ENCODE measurements at regions not wholly inside any gene's neighbourhood (a gene's known extent, or its start where the extent isn't known, plus 50 kb on each side); places are given as distances from the start of the nearest gene placed in this dataset.

DNA sequence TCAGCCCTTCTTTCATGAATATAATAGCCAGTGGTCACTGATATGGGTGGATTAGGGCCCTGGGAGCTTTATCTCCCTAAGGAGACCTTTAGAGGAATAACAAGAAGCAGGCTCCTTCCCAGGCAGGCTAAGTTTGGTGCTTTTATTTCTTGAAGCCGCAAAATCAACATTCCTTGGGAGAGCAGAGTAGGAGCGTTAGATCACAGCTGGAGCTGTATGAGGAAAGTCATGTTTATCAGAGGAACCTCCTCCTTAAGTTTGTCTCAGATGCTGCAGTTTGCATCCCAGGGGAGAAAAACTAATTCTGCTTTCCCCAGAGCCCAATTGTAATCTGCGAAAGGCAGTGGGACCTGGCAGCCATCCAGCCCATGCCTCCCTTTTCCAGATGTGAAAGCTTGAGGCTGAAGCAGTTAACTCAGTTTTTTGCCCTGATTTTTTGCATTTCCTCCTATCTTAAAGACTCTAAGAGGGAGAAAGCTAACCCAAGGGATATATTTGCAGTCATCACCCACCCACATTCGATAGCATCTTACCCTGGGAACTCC lies 186.0 kb upstream of the FRMPD4 start:
- DNase-seq (ENCODE audit: low spot score) = no peak

DNA sequence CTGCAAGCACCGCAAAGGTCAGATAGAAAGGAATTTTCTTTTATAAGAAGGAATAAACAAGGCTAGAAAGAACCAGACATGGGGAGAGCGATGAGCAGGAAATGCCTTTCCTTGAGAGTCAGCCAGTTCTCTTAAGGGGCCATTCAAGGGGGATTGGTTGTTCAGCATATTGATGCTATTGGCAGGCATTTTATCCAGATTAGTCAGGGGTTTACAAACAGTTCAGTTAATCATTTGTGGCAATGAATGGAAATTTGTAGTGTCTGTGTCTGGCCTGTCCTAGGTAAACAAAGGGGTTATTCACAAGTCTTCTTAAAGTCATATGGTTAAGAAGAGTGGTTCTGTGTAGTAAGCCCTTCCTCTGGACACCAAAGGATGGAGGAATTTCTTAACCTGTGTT lies 184.7 kb upstream of the FRMPD4 start:
- no peak for DNase-seq (ENCODE audit: low spot score)

DNA sequence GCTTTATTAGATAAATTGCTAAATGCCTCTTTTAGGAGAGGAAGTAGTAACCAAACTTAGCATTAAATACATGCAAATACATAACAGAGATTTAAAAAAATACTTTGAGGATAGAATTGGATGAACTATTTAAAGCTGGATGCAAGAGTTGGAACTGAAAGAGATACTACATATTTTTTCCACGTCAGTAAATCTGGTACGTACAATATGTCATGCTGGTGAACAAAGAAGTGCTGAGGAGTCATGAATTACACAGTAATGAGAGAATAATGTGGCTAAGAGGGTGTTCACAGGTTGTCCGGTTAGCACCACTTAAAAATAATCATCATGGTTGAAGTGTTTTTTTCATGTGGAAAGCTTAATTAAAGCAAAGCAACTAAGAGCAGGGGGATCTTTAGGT lies 184.1 kb upstream of the FRMPD4 start:
- no peak for DNase-seq (ENCODE audit: low spot score)

DNA sequence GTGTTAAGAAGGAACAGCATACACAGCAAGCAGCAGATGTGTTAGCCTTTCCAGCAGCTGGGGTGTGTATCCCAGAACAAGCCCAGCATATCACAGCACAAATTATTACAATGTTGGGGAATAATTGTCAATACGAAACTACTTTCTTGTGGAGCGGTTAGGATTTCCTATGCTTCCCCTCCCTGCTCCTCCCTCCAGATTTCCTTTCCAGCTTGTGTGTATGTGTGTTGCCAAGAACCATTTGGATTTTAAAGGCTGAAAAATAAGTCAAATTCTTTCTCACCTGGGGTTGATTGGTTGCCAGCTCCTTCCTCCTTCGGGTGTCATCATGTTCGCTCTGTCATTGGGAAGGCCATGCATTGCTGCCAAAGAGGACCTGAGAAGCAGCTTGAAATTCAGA lies 178.2 kb upstream of the FRMPD4 start:
- no peak for DNase-seq (ENCODE audit: low spot score)

DNA sequence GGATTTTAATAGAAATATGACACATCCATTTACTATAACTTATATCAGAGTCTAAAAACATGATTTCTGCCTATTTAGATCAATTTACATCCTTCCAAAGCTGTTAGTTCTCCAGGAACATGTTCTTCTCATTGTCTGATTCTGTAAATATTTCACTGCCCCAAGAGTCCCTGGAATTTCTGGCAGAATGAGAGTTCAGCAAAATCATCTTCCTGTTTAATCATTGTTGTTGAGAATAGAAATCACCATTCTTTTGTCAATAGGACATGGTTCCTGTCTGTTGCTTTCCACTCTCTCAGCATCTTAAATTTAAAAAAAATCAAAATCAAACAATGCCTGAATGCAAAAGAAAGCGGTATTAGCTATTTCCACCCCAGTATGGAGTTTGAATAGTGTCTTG lies 172.8 kb upstream of the FRMPD4 start:
- no peak for DNase-seq (ENCODE audit: low spot score)

DNA sequence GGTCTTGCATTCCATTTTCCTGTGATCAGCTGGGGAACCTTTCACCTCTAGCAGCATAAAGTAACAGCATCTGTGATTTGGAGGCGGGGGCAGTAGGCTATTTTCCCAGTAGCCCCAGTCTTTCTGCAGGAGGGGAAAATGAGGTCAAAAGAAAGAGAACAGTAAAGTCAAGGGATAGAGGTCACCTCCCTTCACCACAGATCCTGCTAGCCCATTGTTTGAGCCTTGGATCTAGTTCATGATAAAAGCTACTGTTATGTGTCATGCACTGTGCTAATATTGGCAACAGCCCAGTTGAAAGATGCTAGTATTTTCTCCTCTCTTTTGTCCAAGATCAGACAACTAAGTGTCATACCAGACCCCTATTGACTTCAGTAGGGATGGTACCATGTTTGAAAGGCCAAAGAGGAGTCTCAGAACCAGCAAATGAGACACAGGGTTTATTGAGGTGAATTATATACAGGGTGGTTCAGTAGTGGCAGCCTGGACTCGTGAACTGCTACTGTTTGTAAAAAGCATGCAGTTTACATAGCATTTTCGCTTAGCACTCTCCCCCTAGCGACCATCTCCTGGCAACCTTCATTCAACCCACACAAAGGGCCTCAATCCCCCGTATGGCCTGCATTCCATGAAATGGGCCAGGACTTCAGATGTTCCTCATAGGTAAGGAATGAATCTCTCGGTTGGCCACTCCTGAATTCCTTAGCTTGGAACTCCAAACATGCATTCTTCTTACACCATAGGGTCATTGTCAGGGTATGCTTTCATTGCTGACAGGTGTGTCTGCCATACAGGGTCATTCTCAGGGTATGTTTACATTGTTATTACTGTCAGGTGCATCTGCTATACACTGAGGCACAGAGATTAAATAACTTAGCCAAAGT lies 170.0 kb upstream of the FRMPD4 start:
- no peak for DNase-seq (ENCODE audit: low spot score)

DNA sequence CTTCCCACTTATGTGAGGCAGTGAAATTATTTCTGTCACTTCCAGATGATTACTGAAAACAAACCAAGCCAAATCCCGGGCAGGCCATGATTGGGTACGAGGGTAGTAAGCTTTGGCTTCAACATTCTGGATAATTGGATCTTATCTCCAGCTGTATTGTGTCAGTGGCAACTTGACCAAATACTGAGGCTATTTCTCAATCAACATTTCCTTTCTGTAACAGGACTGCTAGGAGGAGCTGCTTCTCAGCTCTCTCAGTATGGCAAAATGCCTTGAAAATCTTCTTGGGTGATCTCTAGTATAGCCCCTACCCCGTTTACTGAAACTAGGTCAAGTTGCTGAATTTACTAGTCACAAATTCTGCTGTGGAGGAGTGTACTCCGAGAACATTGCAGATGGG lies 169.3 kb upstream of the FRMPD4 start:
- no peak for DNase-seq (ENCODE audit: low spot score)

DNA sequence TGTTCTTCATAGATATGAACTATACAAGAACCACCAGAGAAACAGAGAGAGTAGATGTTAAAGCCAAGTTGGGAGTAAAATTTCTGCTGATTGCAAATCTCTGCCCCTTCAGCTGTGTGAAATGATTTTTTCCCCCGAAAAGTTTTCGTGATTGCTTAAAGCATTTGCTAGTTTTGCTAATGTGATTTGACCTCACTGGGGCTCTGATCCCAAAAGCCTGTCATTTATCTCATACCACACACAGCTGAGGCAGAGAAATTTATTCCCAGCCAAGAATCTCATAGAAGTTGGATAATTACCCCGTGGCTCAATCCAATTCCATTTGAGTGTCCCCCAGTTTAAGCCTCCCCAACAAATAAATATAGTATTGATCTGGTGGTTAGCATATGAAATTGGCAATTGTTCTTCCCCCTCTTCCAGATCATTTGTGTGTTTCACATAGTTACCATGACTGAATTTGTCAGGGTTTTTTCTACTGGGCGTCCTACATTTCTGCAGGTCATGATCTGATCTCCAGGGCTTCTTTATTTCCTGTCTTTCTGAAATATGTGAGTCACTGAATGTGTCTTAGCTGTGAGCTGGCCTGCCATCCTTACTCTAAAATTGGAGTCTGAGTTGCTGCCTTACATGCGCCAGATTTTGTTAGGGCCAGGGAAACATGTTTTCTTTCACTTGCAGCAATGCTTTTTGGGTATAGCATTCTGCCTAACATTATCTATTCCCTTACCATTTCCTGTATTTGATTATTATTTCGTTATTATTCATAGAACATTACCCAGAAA lies 167.5 kb upstream of the FRMPD4 start:
- DNase-seq (ENCODE audit: low spot score) = no peak

DNA sequence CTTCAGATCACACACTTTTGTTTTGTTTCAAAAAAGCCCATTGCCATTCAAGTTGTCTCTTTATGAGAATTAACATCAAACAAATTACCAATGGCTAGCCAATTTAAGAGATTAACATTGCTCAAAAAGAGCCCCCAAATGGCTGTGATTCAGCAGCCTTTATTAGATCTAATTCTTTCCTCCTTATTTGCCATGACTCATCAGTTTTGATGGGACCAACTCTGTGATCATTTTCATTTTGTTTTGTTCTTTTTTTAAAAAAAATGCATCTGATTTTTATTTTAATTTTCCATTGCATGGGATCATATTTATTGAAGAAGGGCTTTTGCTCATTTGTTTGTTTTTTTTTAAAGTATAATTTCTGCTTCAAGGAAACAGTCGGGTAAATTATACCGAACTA lies 161.6 kb upstream of the FRMPD4 start:
- no peak for DNase-seq (ENCODE audit: low spot score)

DNA sequence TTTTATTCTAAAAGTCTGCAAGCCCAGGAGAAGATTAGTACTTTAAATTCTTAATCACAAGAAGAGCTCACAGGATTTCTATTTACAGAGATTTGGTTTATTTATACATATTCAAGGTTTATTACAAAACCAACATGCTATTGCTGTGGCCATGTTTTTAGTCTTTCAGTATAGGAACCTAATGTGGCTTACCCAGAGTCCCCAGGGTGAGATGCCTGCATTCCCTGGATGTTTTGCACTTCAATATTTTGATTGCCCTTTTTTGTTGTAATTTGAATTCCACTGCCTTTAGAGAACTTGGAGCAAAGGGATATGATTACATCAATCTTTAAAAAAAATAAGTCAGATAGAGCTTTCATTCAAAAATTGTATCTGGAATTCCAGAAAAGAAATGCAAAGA lies 146.0 kb upstream of the FRMPD4 start:
- DNase-seq (ENCODE audit: low spot score) = no peak

DNA sequence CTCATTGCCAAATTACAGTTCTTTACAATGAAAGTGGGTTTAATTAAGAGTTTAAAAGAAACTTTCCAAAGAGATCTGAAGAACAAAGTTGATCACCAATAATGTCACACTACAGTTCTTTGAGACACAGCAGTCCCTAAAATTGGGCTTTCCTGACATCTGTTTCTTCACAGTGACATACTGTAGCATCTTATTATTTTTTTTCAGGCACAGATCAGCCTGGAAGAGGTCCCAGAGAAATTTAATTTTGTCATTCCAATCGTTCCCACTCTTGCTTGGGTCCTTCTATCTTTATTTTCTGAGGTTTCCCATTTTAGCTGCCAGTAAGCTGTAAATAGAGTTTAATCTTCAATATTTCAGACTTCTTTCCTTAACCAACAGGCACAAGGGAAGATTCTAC lies 143.1 kb upstream of the FRMPD4 start:
- no peak for DNase-seq (ENCODE audit: low spot score)

DNA sequence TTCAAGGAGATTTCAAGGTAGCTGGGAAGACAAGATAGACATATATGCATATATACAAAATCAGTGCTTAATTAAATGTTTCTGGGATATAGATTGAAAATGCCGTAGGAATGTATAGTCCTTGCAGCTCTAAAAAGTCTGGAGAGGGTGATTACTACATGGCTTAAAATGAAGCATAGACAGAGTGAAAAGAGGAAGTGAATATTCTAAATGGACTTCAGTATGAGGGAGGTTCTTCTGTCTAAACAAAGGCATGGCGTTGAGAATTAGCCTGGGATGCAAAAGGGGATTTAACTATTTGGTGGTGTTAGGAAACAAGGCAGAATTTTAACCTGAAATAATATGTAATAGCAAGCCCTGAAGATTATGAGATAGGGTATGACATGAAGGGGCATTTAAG lies 141.5 kb upstream of the FRMPD4 start:
- no peak for DNase-seq (ENCODE audit: low spot score)

DNA sequence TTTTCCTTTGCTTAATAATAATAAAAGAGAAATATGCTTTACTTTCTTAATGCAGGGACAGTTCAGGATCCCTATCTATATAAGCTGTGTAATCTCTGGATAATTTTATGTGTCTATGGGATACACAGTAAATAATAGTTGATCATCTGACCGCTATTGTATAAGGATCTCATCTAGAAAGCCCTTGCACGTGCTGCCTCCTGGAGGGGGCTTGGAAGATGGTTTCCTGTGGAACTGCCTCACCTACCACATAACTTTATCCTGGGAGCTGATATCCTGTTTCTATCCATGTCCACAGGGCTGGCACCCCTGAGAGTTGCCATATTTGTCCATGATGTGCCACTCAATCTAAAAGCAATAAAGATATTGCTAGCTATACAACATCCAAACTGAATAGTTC lies 139.3 kb upstream of the FRMPD4 start:
- no peak for DNase-seq (ENCODE audit: low spot score)

DNA sequence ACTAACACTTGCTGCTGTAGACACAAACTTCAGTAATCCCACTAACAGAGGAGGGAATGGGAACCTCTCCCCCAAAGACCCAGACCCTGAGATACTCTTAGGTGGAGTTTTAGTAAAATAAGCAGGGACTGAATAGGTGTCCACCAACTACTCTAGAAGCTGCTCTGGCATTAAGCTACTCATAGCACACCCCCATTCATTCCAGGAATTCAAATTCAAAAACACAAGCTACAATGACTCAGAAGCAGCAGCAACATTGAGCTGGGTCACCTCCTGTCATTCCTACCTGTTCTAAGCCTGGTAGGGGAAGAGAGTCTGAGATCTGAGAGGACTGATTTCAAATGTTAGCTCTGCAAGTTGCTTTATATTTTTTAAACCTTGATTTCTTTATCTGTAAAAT lies 135.4 kb upstream of the FRMPD4 start:
- DNase-seq (ENCODE audit: low spot score) = no peak

DNA sequence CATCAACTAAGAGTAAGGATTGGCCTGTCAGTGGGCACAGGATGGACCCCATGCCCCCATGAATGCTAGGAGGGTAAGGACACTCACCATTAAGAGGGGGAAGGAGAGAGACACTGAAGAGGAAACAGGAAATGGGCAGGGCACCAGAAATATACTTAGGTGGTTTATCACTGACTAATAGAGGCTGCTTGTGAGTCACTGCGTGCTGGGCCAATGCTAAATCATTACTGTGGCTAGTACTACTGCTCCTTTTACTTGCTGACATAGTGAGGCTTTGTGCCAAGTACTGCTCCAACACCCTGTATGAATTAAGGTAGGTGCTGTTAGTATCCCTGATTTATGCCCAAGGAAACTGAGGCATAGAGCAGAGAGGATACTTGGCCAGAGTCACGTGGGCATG lies 130.4 kb upstream of the FRMPD4 start:
- no peak for DNase-seq (ENCODE audit: low spot score)

DNA sequence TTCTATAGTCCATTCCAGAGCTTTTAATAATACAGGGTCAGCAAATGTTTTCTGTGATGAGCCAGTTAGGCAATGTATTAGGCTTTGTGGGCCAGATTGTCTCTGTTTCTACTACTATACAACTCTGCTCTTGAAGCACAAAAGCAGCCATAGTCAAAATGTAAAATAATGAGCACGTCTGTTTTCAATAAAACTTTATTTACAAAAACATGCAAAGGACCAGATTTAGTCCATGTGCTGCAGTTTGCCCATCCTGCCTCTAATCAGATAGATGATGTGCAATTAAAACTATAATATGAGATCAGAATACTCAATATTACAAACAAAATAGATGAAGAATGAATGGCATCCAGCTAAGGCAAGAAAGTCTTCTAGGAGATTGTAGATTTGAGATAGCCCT lies 127.8 kb upstream of the FRMPD4 start:
- no peak for DNase-seq (ENCODE audit: low spot score)

DNA sequence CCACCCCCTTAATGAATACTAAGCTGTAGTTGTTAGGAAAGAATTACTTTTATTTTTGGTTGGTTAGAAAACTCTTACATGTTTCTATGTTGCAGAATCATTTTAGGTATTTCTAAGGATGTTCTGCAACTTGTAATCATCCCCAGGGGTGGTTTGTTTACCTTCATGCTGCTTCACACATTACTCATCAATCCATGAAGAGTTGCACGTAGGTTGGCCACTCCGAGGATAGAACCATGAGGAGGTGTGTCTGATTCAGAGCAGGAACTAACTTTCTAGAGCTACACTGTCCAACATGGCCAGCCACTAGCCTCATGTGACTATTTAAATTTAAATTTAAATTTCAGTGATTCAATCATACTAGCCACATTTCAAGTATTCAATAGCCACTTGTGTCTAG lies 127.2 kb upstream of the FRMPD4 start:
- no peak for DNase-seq (ENCODE audit: low spot score)

DNA sequence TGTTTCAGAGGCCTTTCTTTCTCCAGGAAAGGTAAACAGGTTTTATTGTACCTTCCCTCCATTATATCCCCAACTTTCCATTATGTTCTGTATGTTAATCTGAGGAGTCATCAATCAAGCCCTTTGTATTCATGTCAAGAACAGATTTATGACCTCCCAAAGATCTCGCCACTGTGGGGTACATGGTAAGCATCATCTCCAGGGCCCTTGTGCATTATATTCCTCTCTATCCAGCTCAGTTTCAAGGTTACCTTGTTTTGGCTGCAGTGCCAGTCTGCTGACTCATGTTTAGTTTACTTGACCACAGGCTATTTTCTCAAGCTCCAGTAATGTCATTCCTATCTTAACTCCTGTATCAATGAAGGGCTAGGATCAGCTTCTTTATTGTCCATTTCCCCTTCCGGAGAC lies 125.1 kb upstream of the FRMPD4 start:
- no peak for DNase-seq (ENCODE audit: low spot score)

DNA sequence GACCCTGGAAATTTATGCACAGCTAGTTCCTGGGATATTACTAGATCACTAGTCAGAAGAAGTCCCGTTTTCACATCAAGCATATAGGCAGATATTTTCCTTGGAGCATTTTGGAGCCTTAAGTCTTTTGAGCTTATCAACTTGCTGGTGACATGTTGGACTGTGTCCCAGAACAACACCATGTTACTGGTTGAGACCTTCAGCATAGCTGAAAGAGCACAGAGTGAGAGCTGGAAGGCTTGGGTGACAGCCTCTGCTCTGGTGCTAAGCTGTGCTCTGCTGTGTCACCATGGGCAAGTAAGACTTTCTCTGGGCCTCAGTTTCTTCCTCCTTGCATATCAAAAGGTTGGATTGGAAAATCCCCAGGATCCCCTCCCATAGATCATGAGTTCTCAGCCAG lies 116.6 kb upstream of the FRMPD4 start:
- DNase-seq (ENCODE audit: low spot score) = no peak

DNA sequence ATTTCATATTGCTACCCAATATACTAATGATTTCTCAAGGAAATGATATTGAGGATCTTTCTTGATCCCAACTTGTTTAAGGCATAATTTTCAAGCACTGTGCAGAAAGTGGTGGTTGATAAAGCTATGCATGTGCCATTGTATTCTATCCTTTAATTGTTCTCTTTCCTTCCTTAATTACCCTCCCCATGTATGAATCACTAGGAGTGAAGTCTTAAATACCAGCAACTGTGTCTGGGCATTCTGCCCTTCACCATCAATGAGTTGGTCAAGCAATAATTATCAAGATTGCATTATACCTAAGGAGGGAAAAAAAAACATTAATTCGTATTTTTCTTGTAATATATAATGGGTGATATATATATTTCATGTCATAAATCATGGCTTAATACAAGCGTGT lies 111.8 kb upstream of the FRMPD4 start:
- no peak for DNase-seq (ENCODE audit: low spot score)

DNA sequence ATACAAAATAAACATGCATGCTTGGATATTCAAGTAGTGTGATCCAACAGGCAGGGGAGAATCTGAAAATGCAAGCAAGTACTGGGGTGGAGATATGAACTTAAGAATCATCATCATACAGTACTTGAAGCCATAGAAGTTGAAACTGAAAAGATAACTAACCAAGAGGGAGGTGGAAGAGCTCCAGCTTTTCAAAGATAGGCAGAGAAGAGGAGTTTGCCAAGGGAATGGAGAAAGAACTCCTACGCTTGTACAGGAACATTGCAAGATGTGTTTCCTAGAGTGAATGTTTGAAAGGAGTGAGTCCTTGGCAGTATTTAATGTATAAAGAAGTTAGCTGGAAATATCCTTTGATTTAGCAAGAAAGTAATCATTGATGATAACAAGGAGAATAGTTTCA lies 106.2 kb upstream of the FRMPD4 start:
- DNase-seq (ENCODE audit: low spot score) = no peak

DNA sequence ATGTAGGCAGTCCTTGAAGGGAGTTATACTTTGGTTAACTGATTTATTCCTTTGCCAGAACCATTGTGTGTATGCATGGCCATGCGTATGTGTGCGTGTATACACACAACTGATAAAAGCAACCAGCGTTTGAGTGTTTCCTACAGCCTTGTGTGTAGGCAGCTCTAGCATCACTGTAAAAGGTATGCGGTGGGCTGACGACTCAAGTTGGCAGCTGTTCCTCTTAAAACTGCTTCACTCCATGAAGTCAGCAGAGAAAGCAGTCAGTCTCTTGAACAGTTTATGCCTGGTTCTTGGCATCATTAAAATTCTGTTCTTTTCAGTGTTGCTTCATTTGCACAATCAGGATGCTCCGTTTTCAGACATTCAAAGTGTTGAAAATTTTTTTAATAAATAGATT lies 103.5 kb upstream of the FRMPD4 start:
- DNase-seq (ENCODE audit: low spot score) = no peak

DNA sequence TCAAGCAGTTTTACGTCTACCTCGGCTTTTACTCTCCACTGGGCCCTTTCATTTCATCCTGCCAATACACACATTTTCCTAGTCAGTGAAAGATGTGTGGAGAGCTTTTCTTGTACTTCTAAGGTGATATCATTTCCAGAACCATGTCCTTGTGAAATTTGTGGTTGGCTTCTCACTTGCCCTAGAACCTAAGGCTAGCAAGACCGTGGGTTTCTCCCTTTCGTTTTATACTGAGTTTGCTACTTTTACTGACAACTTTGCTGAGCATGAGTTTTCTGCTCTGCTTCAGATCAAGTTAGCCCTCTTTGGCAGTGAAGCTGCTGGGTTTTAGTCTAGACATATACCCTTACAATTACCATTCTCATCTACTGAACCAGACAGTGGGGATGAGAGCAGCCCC lies 95.7 kb upstream of the FRMPD4 start:
- DNase-seq (ENCODE audit: low spot score) = no peak
